B cell (primary cell): ENCODE measurements at regions not wholly inside any gene's neighbourhood (a gene's known extent, or its start where the extent isn't known, plus 50 kb on each side); places are given as distances from the start of the nearest gene placed in this dataset.

ENCODE experiments used
- ATAC-seq: fragments of 200-7000 bp; cut with Tn5 transposase; one replicate; pipeline ENCODE4 v1.10.0; 2021; ENCODE audit warnings: low read depth, mild to moderate bottlenecking, moderate number of reproducible peaks, moderate library complexity
- CTCF ChIA-PET: fragments of 350-600 bp; sonication (Branson Sonifier 250); formaldehyde crosslinking; loops from one replicate; lab custom pipeline; 2021; ENCODE audit warnings: antibody characterized with exemption, inconsistent platforms; lab: Charles Lee
- POLR2A ChIA-PET: fragments of 350-600 bp; sonication (Branson Sonifier 250); formaldehyde crosslinking; loops from one replicate; lab custom pipeline; 2021; ENCODE audit warnings: antibody characterized with exemption; lab: Charles Lee
- DNase-seq: peaks from one replicate; pipeline ENCODE4 v3.0.0; 2013
- H2AFZ ChIP-seq: 2 replicates; pipeline ENCODE4 v1.6.1; 2012; ENCODE audit warnings: mild to moderate bottlenecking, low read depth, low read length; ENCODE audit not compliant: insufficient read depth, poor library complexity, severe bottlenecking
- H3K27ac ChIP-seq, 2 donors: 1 replicate in 1 of 2; 2 replicates in 1 of 2; pipeline ENCODE4 v1.5.1; 2012 to 2013; ENCODE audit warnings: low read length in 2 of 2, mild to moderate bottlenecking in 2 of 2, moderate library complexity in 1 of 2
- H3K27me3 ChIP-seq, 4 experiments: fragments of 200-600 bp in 1 of 4; sonication (generic) in 1 of 4; replicated peaks in 1 of 4; 1 replicate in 2 of 4; 2 replicates in 2 of 4; pipeline versions ENCODE4 v1.6.1 to v1.7.0; 2013 to 2016; ENCODE audit warnings: low read length in 3 of 4, mild to moderate bottlenecking in 2 of 4, mixed read lengths in 1 of 4, moderate library complexity in 1 of 4; ENCODE audit not compliant: insufficient read depth in 4 of 4, control insufficient read depth in 3 of 4; ENCODE audit errors: control extremely low read depth in 1 of 4
- H3K36me3 ChIP-seq, 2 experiments: replicated peaks in 1 of 2; 1 replicate in 1 of 2; 2 replicates in 1 of 2; pipeline versions ENCODE4 v1.6.1 to v1.7.1; 2013; ENCODE audit warnings: low read length in 1 of 2; ENCODE audit not compliant: insufficient read depth in 2 of 2, control insufficient read depth in 1 of 2; ENCODE audit errors: control extremely low read depth in 1 of 2, extremely low read depth in 1 of 2
- H3K4me1 ChIP-seq, 2 donors: fragments of 200-600 bp in 1 of 2; sonication (generic) in 1 of 2; 1 replicate in 1 of 2; 2 replicates in 1 of 2; pipeline versions ENCODE4 v1.5.1 to v1.6.1; 2013 to 2017; ENCODE audit warnings: low read length in 2 of 2; ENCODE audit not compliant: control insufficient read depth in 2 of 2, insufficient read depth in 2 of 2
- H3K4me2 ChIP-seq: replicated peaks from 2 replicates; pipeline ENCODE3; 2012; ENCODE audit warnings: mild to moderate bottlenecking, low read depth, low read length; ENCODE audit not compliant: poor library complexity, severe bottlenecking
- H3K4me3 ChIP-seq, 5 experiments: fragments of 200-600 bp in 1 of 5; sonication (generic) in 1 of 5; 1 replicate in 3 of 5; 2 replicates in 2 of 5; pipeline versions ENCODE4 v1.5.1 to v1.7.0; 2011 to 2016; ENCODE audit warnings: low read length in 4 of 5, mild to moderate bottlenecking in 4 of 5, low read depth in 2 of 5, control low read depth in 1 of 5, moderate library complexity in 1 of 5; ENCODE audit not compliant: insufficient read depth in 1 of 5; ENCODE audit errors: control extremely low read depth in 1 of 5, extremely low read depth in 1 of 5
- H3K79me2 ChIP-seq: fragments of 200-600 bp; sonication (generic); one replicate; pipeline ENCODE4 v1.6.0; 2016; ENCODE audit warnings: low read length; ENCODE audit not compliant: control insufficient read depth, insufficient read depth
- H3K9ac ChIP-seq: fragments of 200-600 bp; sonication (generic); 2 replicates; pipeline ENCODE4 v1.6.1; 2017; ENCODE audit warnings: mild to moderate bottlenecking, low read length, moderate library complexity
- H3K9me3 ChIP-seq, 3 donors: one replicate each; pipeline versions ENCODE4 v1.6.1 to v1.7.1; 2013; ENCODE audit warnings: low read length in 2 of 3; ENCODE audit not compliant: control insufficient read depth in 2 of 3, insufficient read depth in 1 of 3; ENCODE audit errors: control extremely low read depth in 1 of 3
- H4K20me1 ChIP-seq: 2 replicates; pipeline ENCODE4 v1.6.0; 2012; ENCODE audit warnings: mild to moderate bottlenecking, low read length; ENCODE audit not compliant: insufficient read depth, control insufficient read depth, poor library complexity, severe bottlenecking
- H3K27ac Mint-ChIP-seq: one replicate; pipeline ENCODE4 v1.8.0; 2021; ENCODE audit warnings: mixed read lengths
- H3K27me3 Mint-ChIP-seq: one replicate; pipeline ENCODE4 v1.8.0; 2021; ENCODE audit warnings: mixed read lengths
- H3K4me1 Mint-ChIP-seq: one replicate; pipeline ENCODE4 v1.8.0; 2021; ENCODE audit warnings: mixed read lengths
- H3K4me3 Mint-ChIP-seq: one replicate; pipeline ENCODE4 v1.8.0; 2021; ENCODE audit warnings: mixed read lengths
- H3K9me3 Mint-ChIP-seq: one replicate; pipeline ENCODE4 v1.8.0; 2022; ENCODE audit warnings: mixed read lengths; ENCODE audit not compliant: insufficient read depth
- CTCF ChIP-seq: fragments of 200-600 bp; IDR thresholded peaks from one replicate; pipeline ENCODE4 v1.8.0; 2022; ENCODE audit warnings: antibody characterized with exemption, mild to moderate bottlenecking
- EZH2 ChIP-seq: IDR thresholded peaks from 2 replicates; pipeline ENCODE4 v1.6.1; 2012; ENCODE audit warnings: borderline replicate concordance, low read depth, mild to moderate bottlenecking, moderate library complexity, low read length; ENCODE audit not compliant: insufficient read depth, poor library complexity, severe bottlenecking
- WGBS: methylation state at CpG from one replicate; pipeline ENCODE4 v1.1.5; 2013; ENCODE audit warnings: missing lambda C conversion rate; ENCODE audit not compliant: insufficient coverage; 5-methylcytosine and 5-hydroxymethylcytosine counted together
- intact Hi-C: fragments of 100-400 bp; cut with micrococcal nuclease; formaldehyde crosslinking; loops from one replicate; pipeline ENCODE4 v1.10.0; 2022

DNA sequence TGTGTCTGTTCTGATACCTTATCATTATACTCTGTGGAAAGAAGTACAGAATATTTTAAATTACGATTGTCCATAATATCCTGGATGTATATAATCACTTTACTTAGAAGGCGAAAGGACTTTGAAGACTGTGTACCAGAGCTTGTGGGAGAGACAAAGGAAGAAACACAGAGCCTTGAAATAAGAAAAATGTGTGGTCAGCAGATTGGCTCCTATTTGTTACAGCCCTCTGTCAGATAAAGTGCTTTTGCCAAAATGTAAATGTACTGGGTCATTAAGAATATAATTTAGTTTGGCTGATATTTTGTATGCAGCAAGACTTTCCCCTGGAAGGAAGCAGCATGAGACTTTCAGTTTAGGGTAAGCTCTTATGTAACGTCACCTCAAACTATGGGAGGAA is 443.1 kb downstream of the CCDC85A start:
- no peak overlapping the region for H3K27ac ChIP-seq
- no peaks in the 10 kb centered on the region for H3K9me3 ChIP-seq
- WGBS, result 100% methylated on average over 1 of the region's 3 CpGs
- no peaks in the 10 kb centered on the region for H3K27me3 ChIP-seq
- Mint-ChIP-seq H3K4me1 (no peaks in the 10 kb centered on the region), H3K4me3 (no peak overlapping the region), H3K9me3 (peaks cover 10% of the 10 kb centered on the region), H3K27ac (no peak overlapping the region), H3K27me3 (no peaks in the 10 kb centered on the region)
- DNase-seq, result no peak
- CTCF ChIA-PET, result no interaction called here
- H4K20me1 ChIP-seq, result no peaks in the 10 kb centered on the region
- no peak for ATAC-seq
- H2AFZ ChIP-seq, result no peak overlapping the region
- H3K9ac ChIP-seq, result no peak overlapping the region
- no peaks in the 10 kb centered on the region for H3K36me3 ChIP-seq
- no peak overlapping the region for H3K4me2 ChIP-seq
- intact Hi-C loops, result no loop called here
- TF ChIP-seq CTCF (no peak), EZH2 (no peak)
- H3K79me2 ChIP-seq, result no peaks in the 10 kb centered on the region
- POLR2A ChIA-PET, result no interaction called here
- no peaks in the 10 kb centered on the region for H3K4me1 ChIP-seq
- H3K4me3 ChIP-seq, result no peak overlapping the region

DNA sequence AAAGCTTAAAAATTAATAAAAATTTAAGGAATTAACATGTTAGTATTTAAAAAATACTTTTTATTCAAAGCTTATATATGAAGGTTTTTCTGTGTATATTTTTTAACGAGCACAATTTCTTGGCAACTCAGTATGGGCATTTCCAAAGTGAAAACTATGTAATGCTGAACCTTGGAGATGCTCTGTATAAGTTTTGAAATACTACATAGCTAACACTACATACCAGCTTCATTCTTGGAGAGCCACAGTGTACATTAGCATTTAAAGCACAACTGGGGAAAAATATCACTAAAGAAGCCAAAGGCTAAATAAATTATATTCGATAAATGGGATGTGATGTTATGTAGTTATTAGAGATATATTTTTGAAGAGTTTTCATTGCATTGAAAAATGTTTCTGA is 446.5 kb downstream of the CCDC85A start:
- no peak overlapping the region for H3K27ac ChIP-seq
- Mint-ChIP-seq H3K27me3 (no peaks in the 10 kb centered on the region), H3K9me3 (peaks cover 8% of the 10 kb centered on the region), H3K4me3 (no peak overlapping the region), H3K27ac (no peak overlapping the region), H3K4me1 (no peaks in the 10 kb centered on the region)
- no peaks in the 10 kb centered on the region for H3K79me2 ChIP-seq
- no peaks in the 10 kb centered on the region for H3K36me3 ChIP-seq
- H3K9ac ChIP-seq, result no peak overlapping the region
- TF ChIP-seq CTCF, result no peak
- TF ChIP-seq EZH2, result no peak
- H2AFZ ChIP-seq, result no peak overlapping the region
- H4K20me1 ChIP-seq, result no peaks in the 10 kb centered on the region
- H3K4me1 ChIP-seq, result no peaks in the 10 kb centered on the region
- H3K27me3 ChIP-seq, result no peaks in the 10 kb centered on the region
- H3K4me3 ChIP-seq, result no peak overlapping the region
- ATAC-seq (no peak), DNase-seq (no peak)
- WGBS, result no CpG with 5 or more reads among the region's 2 CpGs
- no peaks in the 10 kb centered on the region for H3K9me3 ChIP-seq
- intact Hi-C loops, result no loop called here
- POLR2A ChIA-PET, result no interaction called here
- H3K4me2 ChIP-seq, result no peak overlapping the region
- CTCF ChIA-PET, result no interaction called here
